Fibroblast of skin of scalp (primary cell): ENCODE measurements at regions not wholly inside any gene's neighbourhood (a gene's known extent, or its start where the extent isn't known, plus 50 kb on each side); places are given as distances from the start of the nearest gene placed in this dataset.
"Not testable (repeated sequence)": the region's sequence is repeated elsewhere in the genome, so short reads cannot be mapped to it uniquely, and the experiment has no call there.

Experiments used
- DNase-seq: peaks from one replicate; pipeline ENCODE4 v3.0.0-alpha.2; 2013

DNA sequence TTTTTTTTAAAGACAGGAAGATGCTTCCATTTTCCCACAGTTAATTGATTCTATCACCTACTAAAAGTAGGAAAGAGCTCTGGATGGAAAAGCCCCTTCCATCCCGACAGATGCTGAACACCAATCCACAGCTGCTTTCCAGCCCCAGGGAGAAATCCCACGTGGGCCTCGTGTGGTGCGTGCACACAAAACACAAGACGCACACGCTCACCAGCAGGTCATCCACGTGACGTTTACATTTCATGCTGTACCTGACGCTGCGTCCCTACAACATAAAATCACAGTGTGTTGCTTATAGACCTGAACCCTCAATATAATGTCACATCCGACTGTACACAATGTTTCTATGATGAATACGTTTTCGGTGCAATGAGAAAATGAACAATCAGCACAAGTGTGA lies 50.2 kb upstream of the DACT2 start:
- no peak for DNase-seq

DNA sequence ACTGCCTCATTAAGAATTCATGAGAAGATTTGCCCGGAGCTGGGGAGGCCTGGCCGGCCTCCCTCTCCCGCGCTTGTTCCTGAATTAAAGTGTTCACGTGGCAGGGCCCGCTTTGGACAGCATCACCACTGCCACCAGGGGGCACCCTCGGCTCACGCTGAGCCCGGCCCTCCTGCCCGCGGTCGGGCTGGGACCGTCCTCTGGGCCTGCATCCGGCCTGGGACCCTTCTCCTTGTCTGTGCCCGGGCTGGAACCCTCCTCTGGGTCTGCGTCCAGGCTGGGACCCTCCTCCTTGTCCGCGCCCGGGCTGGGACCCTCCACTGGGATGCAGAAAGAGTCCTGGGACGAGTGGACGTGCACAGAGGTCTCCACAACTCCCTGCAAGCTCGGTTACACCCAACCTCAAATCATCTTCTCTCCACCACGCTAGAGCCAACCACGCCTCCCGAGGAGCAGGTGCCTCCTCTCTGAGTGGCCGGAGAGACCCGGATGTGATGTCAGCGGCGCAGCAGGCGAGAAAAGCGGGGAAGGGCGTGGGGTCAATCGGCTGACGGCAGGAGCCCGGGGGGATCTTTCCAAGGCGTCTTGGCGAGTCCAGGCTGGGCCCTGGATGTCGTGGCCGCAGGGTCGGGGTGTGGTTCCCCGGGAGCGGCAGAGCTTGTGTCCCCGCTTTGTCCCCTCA lies 50.9 kb upstream of the DACT2 start:
- peak; percentile 46 for DNase-seq

DNA sequence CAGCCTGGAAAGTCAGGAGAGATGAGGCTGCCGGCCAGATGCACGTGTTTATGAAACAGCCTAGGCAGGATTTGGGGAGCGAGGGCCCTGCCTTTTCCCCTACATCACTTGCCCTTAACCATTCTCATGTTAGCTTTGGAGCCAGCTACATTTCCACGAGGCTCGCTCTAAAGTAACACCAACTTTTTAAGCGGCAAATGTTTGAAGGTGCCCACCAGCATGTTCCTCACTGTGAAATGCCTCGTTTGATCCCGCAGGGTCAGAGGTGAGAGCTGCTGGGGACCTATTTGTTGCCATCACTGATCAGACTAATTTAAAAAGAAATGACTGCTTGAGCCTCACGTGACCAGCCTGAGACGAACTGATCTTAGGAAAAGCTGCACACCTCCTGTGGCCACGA lies 51.6 kb upstream of the DACT2 start:
- no peak for DNase-seq

DNA sequence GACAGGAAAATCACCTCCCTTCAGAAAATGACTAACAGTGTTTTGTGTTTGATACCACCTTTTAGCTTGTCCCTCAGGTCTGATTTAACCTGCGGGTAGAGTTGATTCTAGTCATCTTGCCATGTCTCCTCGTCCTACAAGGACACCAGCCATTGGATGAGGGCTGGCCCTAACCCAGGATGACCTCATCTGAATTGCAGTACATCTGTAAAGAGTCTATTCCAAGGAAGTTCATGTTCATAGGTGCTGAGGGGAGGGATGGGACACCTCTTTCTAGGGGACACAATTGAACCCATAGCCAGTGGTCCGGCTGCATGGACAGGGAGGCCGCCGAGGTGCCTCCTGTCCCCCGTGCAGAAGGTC lies 52.0 kb upstream of the DACT2 start:
- DNase-seq: no peak

DNA sequence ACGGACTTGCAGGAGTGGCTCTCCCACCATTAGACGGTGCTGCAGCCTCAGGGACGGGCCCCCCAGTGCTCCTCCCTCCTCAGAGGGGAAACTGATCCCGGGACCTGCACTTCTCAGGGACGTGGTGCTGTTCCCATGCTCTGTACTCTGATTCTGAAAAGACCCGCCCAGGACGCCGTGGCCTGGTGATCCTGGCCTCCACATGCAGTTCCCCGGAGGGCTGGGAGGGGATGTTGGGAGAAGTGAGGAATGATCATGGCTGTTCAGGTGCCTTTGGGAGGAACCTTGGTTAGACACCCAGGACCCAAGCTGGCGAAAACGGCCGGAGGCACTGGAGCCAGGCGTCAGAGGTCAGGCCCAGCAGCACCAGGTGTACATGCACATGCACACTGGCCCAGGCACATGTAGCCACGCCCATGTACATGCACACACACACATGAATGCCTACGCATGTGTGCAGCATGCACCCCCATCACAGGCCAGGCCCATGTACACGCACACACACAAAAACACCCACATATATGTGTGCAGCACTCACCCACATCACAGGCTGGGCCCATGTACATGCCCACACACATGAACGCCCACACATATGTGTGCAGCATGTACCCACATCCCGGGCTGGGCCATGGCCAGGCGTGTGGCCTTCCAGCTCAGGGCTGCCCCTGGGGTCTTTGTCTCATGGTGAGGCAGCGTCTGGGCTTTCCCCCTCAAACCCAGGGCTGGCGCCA lies 52.6 kb upstream of the DACT2 start:
- no peak for DNase-seq

- no peak for DNase-seq
These were observed 53.3 kb upstream of the DACT2 start for GRCh38 chr6:168372889-168373288.

- DNase-seq: no peak
These were observed 53.8 kb upstream of the DACT2 start for GRCh38 chr6:168373389-168373788.

- DNase-seq: no peak
These were observed 54.5 kb upstream of the DACT2 start for GRCh38 chr6:168374051-168374502.

GRCh38 chr6:168374541-168375071 lies 55.0 kb upstream of the DACT2 start:
- no peak for DNase-seq

- DNase-seq: no peak
These were observed 56.5 kb upstream of the DACT2 start for GRCh38 chr6:168376120-168376519.

DNA sequence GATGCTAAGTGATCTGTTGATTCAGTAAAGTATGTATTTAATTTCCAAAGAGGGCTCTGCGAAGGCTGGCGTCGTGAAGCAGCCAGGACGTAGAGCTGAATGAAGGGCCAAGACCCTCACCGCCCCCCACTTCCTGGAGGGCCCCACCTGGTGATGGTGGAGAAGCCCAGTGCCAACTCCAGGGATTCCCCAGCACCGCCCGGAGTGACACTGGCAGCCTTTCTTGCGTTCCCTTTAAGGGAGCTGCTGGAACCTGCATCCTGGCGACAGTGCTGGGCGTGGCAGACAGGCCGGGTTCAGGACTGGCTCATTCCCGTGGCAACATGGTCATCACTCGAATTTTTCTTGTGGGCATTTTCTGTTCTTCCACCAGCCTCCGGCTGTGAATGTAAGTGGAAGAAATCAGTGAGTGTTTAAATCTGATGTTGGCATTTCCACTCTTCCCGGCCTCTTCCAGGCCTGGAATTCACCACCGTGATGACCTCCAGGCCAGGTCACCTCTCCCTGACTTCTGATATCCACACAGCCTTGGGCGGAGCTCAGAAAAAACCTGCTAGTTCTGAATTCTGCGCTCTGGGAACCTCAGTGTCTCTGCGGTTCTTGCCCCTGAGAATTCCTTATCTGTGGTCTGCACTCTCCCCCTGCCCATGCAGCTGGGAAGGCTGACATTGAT lies 57.4 kb upstream of the DACT2 start:
- no peak for DNase-seq

GRCh38 chr6:168377484-168377855 lies 57.9 kb upstream of the DACT2 start:
- no peak for DNase-seq

- DNase-seq: no peak
These were observed 58.6 kb upstream of the DACT2 start for GRCh38 chr6:168377856-168378832.

- DNase-seq: not testable (repeated sequence)
These were observed 60.0 kb upstream of the DACT2 start for GRCh38 chr6:168379579-168379978.

DNA sequence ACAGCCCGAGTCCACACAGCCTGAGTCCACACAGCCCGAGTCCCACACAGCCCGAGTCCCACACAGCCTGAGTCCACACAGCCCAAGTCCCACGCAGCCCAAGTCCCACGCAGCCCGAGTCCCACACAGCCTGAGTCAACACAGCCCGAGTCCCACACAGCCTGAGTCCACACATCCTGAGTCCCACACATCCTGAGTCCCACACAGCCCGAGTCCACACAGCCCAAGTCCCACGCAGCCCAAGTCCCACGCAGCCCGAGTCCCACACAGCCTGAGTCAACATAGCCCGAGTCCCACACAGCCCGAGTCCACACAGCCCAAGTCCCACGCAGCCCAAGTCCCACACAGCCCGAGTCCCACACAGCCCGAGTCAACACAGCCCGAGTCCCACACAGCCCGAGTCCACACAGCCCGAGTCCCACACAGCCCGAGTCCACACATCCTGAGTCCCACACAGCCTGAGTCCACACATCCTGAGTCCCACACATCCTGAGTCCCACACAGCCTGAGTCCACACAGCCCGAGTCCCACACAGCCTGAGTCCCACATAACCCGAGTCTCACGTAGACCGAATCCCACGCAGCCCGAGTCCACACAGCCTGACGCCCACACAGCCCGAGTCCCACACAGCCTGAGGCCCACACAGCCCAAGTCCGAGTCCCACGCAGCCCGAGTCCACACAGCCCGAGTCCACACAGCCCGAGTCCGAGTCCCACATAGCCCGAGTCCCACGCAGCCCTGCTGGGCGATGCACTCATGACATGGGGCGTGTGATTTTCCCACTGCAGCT lies 60.6 kb upstream of the SMOC2 start:
- not testable (repeated sequence) for DNase-seq

DNA sequence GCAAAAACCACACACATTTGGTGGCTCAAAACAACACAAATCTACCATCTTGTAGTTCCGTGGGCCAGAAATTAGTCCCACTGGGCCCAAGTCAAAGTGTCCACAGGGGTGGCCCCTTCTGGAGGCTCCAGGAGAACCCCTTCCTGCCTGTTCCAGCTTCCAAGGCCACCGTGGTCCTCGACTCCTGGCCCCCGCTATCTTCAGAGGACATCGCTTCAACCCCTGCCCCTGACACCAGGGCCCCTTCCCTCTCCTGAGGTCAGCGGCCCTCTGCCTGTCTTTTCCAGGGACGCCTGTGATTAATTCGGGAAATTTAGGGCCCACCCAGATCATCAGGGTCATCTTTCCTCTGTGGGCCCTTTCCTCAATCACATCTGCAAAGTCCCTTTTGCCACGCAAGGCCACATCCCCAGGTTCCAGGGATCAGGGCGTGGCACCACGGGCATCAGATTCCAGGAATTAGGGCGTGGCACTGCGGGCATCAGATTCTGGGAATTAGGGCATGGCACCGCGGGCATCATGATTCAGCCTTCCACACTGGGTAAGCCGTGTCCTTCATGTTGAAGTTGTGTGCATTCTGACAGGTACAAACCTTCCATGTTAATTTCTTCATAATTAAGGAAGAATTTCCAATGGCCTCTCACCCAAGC lies 59.9 kb upstream of the SMOC2 start:
- no peak for DNase-seq

- no peak for DNase-seq
These were observed 59.1 kb upstream of the SMOC2 start for GRCh38 chr6:168381726-168382458.

DNA sequence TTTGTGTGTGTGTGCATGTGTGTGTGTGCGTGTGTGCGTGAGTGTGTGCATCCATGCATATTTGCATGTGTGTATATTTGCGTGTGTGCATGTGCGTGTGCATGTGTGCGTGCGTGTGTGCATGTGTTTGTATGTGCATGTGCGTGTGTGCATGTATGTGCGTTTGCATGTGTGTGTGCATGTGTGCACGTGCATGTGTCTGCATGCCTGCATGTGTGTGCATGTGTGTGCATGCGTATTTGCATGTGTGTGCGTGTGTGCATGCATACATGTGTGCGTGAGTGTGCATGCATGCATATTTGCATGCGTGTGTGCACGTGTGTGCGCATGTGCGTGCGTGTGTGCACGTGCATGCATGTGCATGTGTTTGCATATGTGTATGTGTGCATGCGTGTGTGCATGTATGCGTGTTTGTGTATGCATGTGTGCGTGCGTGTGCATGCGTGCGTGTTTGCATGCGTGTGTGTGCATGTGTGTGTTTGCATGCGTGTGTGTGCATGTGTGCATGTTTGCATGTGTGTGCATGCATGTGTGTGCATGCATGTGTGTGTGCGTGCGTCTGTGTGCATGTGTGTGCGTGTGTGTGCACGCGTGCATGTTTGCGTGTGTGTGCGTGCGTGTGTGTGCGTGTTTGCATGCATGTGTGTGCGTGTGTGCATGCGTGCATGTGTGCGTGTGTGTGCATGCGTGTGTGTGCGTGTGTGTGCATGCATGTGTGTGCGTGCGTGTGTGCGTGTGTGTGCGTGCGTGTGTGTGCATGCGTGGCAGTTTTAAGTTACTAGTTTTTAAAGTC lies 57.7 kb upstream of the SMOC2 start:
- no peak for DNase-seq
